ENCODE measurements at regions not wholly inside any gene's neighbourhood (a gene's known extent, or its start where the extent isn't known, plus 50 kb on each side); places are given as distances from the start of the nearest gene placed in this dataset.
A peak's percentile ranks its signal among the peaks of the same experiment; 100 is the strongest.
"Not testable (repeated sequence)": the region's sequence is repeated elsewhere in the genome, so short reads cannot be mapped to it uniquely, and the experiment has no call there.

DNA sequence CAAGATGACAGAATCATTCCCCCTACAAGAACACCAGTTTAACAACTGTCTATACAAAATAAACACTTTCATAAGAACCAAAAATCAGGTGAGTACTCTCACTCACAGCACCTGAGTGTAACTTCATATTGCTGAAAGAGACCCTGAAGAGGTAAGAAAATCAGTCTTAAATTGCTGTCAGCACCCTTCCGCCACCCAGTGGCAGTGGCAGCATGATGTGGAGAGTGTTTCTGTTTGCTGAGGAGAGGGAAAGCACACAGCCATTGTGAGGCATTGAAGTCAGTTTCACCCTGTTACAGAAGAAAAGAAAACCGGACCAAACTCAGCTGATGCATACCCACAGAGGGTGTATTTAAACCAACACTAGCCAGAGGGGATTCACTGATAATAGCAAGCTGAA is 1240.8 kb upstream of the CRIM1 start:
- DNase-seq (ENCODE audit: low spot score) = peak; percentile 10

DNA sequence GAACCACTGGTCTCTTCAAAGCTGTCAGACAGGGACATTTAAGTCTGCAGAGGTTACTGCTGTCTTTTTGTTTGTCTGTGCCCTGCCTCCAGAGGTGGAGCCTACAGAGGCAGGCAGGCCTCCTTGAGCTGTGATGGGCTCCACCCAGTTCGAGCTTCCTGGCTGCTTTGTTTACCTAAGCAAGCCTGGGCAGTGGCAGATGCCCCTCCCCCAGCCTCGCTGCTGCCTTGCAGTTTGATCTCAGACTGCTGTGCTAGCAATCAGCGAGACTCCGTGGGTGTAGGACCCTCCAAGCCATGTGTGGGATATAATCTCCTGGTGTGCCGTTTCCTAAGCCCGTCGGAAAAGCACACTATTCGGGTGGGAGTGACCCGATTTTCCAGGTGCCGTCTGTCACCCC is 1243.2 kb upstream of the CRIM1 start:
- DNase-seq (ENCODE audit: low spot score) = not testable (repeated sequence)

DNA sequence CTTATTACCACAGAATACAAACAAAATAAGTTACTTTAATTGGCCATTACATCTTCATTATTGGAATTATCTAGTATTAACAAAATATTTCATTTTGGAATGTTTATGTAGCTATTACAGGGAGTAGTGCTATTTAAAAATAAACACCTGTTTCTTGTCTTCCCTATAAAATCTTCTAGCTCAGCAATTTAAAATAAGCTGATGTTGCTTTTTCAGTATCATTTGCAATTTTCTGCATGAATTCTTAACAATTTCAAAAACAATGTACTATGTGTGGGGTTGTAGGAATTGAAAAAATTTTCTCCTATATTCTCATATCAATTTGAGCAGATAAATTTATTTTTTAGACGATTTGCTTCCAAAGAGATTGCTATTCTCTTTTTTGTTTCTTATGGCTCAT is 1251.3 kb upstream of the CRIM1 start:
- no peak for DNase-seq (ENCODE audit: low spot score)

DNA sequence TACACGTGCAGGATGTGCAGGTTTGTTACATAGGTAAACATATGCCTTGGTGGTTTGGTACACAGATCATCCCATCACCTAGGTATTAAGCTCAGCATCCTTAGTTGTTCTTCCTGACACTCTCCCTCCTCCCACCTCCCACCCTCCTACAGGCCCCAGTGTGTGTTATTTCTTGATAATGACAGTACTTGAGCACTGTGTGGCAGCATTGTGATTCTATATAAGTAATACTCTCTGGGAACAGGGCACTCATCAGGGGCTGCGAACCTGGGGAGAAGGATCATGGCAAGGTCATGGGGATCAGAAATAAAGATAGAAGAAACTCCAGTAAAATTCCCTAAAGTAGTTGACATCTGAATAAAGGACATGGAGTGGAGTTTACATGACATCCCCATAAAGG is 1256.2 kb upstream of the CRIM1 start:
- DNase-seq (ENCODE audit: low spot score) = no peak

DNA sequence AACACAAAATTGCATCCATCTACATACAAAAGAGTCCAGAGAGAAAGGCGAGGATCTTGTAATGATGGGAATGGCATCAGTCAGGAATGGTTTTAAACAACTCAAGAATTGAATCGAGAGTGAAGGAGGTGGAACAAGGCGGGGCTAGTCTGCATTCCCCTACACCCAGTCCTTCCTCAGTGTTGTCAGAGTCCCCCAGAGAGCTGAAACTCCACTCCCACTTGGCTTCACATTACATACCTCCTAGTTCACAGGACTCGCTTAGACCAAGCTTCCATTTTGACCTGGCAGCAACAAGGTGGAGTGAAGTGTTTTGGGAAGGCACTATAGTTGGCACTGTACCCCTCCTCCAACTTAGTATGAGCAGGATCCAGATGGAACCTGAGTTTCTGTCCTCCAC is 1273.5 kb upstream of the CRIM1 start:
- no peak for DNase-seq (ENCODE audit: low spot score)

DNA sequence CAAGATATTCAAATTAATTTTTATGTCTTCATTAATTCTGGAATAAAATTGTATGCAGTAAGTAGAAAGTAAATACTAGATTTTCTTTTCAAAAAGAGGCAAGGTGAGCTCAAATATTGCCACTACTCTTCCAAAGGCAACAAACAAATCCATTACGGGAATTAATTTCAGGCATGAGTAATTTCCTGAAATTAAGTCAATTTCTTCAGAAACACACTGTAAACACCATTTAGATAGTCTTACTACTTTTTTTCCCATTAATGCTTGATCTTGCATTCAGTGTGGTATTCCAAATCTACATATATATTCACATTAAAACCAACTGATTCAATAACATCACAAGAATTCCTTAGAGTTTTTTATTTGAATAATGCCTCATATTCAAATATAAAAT is 1274.0 kb upstream of the CRIM1 start:
- no peak for DNase-seq (ENCODE audit: low spot score)

DNA sequence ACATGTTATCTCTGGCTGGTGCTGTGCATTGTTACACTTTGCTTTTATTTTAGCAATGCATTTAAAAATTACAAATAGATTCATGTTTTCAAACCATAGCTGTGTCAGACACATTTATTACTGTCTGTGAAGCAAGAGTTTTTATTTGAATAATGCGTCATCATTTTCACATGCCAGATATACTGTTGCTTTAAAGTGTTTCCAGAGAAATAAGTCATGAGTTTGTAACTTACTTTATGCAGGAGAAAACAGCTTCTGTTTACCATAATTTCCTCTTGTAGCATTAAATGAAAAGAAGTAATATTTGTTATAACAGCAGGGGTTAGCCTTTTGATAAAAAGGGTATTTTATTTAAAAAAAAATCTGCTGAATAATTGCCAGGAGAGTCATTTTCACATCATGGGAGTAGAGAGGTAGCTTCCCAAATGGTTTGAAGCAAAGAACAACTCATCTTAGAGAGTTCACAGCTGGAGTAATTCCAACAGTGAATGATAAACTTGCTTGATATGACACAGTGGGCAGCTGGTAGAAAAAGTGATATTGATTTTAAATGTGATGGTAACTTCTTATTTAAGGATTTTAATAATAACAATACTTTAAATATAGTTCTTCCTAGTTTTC is 1274.5 kb upstream of the CRIM1 start:
- DNase-seq (ENCODE audit: low spot score) = peak; percentile 12

DNA sequence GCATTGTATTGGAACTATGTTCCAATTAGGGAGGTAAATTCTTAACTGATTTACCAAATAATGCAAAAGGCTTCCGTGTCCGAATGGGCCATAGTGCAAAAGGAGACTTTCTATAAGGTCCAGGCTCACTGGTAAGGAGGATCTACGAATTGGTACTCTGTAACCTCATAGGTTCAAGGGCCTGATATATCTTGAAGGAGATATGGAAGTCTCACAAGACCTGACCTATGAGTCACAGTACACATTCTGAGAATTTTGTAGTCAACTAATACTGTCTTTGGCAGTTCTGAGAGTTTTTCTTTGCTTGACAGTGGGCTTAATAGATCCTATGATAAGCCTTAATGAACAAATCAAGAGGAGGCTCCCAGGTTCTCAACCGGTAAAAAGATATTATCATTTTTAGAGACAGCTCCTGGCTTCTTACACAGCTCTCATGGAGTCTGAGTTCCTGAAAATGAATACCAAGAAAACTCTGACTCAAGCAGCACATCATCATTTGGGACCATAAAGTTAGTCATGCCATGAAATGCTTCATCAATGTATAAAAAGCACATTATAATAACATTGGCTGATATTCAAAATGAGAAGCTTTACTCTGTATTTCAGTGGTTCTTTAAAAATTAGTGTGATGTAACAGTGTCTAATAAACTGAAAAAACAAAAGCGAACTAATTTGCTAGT is 1275.2 kb upstream of the CRIM1 start:
- DNase-seq (ENCODE audit: low spot score) = no peak

DNA sequence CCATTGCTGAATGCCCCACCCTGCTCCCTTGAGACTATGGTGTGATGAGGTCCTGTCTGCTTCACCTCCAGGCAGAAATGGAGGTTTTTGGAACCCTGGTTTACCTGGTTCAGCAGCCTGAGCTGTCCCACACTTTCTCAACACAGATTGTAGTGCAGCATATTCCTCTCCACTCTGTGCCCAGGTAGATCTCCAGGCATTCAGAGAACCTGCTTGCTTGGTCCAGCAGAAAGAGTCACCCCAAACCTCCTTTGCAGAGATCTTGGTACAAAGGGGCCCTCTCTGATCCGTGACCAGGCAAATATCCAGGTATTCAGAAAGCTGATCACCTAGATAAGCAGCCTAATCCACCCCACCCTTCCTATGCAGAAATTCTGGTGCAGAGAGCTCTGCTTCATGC is 1288.2 kb upstream of the CRIM1 start:
- DNase-seq (ENCODE audit: low spot score) = no peak

DNA sequence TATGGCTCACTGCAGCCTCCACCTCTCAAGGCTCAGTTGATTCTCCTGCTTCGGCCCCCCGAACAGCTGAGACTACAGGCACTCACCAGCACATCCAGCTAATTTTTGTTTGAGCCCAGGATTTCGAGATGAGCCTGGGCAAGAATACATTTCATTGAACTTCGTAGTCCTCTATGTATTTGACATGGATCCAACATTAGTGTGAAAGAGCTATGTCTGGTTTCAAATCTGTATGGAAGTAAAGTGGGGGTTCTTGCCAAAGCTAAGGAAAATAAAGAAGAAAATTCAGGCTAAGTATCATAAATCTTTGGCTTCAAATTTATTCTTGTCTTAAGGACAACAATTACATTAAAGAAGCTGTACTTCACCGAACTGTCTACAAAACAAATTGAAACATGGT is 1291.7 kb upstream of the CRIM1 start:
- DNase-seq (ENCODE audit: low spot score) = no peak

DNA sequence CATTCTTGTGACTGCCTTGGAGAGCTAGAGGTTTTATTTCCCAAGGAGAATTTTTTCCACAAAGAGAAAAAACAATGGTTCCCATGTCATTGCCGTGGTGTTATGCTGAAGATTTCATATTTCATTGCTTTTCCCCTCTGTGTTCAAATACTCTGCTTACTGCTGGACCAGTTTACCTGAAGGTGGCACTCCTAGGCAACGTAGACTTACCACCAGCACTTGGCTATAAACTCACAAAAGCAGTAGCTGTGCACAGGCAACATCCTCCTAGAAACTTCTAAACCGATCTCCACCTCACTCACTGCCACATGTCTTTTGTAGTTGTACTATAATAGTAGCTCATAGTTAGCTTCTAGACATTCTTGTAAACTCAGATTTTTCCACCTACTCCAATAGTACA is 1319.7 kb upstream of the CRIM1 start:
- peak; percentile 22 for DNase-seq (ENCODE audit: low spot score)

DNA sequence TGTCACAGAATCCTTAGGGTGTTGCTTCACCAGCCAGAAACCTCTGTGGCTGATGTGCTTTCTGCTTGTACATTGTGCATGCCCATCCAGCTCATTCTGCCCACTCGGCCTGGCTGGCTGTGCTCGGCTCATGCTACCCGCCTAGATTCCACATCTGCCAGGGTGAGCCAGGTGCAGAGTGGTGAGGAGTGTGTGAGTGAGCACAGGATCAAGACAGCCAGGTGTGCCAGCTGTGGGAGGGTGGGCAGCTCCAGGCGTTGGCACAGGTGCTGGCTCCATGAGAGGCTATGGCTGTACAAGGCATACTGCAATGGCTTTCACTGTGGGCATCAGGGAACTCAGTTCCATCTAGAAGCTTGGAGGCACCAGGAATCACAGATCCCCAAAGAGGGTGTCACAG is 1321.8 kb upstream of the CRIM1 start:
- DNase-seq (ENCODE audit: low spot score) = no peak

DNA sequence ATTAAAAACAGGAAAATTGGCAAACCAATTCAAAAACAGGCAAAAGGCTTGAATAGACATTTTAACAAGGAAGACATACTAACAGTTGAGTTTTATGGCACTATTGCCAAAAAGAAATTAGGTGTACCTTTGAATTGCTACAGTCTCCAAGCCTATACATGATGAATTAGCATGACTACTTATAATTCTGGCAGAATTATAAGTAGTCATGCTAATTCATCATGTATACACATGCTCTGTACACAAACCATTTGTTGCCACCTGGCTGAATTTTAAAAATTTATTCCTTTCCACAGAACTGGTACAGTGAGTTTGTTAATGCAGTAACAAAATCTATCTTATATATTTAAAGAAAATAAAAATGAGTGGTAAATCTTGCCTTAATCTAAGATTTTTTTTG is 1332.0 kb upstream of the CRIM1 start:
- no peak for DNase-seq (ENCODE audit: low spot score)

DNA sequence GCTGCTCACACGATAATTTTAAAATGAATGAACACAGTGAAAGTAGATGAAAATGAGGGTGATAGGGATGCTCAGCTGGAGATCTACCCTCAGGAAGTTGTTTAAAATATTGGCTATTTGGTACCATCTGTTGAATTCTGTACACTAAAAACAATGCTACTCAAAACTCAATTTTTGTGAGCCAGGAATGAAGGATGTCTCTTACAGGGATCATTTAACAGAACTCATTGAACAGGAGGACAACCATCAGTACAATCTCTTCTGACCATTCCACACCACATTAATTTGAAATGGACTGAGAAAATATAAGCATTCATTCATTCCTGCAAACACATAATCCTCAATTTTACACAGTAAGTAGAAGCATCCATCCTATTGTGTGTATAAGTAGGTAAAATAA is 1355.1 kb upstream of the CRIM1 start:
- no peak for DNase-seq (ENCODE audit: low spot score)

DNA sequence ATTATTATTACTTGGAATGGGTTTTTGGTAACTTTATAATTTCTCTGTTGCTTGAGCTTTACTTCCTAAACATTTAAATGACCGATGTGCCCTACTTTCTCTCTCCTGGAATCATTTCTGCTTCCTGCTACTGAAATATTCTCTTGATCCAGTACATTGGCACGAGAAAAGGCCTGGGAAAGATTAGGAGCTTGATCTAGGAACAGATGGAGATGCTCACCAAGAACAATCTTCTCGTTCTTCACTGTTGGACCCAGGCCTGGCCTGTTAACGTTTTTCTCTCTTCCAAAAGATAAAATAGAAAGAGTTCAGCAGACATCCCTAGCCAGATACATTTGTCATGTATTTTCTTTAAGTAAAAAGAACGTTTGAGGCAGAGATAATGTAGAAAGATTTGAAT is 1356.8 kb upstream of the CRIM1 start:
- DNase-seq (ENCODE audit: low spot score) = no peak

DNA sequence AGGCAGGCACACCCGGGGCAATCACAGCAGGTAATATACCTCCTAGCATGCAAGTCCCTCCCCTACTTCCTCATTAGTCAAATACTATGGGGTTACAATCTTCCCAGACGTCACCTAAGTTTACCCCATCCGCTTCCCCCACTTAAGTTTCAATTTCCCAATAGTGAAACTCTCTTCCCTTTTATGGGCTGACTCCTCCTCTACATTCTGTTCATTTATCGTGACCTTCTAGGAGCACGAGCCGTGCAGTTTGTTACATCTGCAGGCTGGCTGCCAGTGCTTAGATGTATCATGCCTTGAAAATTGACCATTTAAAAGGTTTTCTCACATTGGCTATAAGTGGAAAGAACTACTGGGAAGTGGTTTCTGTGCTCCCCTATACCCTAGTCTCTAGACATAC is 1357.8 kb upstream of the CRIM1 start:
- DNase-seq (ENCODE audit: low spot score) = no peak

DNA sequence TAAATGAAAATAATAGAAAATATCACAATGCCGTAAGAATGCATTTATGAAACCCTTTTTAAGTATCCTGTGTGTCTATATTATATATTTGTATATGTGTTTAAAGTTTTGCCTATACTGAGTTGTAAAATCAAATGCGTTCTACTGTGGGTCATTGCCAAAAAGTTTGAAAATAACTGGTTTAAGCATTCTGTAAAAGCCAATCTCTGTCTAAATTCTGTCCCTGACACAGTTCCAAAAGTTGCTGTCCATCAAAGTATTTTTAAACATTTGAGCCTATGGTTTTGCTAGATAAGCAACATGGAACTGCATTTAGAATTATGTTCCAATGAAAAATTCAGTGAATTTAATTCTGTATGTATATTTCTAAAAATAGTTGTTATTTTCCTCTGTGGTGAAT is 1360.4 kb upstream of the CRIM1 start:
- no peak for DNase-seq (ENCODE audit: low spot score)

DNA sequence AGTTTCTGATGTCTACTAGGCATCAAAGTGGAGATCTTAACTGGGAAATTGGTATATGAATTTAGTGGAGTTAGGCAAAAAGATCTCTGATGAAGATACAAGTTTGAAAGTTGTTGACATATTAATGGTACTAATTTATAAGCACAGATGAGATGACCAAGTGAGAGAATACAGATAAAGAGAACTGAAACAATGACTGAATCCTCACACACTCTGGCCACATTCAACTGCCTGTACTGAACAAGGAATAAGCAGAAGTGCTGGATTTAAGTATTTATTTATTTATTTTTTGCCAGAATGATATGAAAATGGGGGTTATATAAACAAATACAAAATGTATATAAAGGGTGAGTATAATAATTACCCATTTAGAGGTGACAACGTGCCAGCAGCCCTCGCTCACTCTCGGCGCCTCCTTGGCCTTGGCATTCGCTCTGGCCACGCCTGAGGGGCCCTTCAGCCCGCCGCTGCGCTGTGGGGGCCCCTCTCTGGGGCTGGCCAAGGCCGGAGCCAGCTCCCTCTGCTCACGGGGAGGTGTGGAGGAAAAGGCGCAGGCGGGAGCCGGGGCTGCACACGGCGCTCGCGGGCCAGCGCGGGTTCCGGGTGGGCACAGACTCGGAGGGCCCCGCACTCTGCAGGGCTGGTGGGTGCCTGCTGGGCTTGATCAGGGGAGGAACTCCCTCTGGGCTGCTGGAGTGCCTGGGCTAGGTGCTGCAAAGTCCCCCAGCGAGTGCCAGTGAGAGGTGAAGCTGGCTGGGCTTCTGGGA is 1363.9 kb upstream of the CRIM1 start:
- DNase-seq (ENCODE audit: low spot score) = no peak

DNA sequence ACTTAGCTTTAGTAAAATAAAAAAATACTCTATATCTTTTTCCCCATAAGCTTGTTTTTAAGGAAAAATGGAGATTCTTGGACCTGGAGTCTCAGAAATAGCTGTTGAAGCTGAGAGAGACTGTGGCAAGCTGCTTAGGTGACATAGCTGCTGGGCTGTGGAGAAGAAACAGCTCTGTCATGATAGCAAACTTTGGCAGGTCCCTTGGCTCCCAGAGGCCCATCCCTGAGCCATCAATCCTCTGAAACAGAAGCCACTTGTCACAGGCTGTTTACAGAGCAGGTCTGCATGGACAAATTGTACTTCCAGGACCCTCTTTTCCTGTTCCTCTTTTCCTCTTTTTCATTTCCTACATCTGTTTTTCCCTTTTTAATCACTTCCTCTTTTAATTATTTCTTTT is 1370.1 kb upstream of the CRIM1 start:
- no peak for DNase-seq (ENCODE audit: low spot score)

DNA sequence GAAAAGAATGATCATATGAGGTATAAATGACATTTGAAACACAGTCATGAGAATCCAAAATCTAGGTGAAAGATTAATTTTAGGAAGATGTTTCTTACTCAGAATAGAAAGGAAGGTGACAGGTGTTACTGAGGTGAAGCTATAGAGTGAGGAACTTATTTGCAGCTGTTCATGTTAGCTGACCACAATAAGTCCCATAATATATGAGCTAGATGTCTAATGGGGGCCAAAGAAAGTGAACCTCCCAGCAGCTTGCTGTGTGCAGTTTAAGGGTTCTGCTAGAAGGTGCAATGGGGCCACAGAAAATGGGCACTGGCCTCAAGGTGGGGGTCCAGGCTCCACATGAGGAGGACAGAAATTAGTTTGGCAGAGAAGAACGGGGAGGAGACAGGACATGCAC is 1374.9 kb upstream of the CRIM1 start:
- DNase-seq (ENCODE audit: low spot score) = no peak

DNA sequence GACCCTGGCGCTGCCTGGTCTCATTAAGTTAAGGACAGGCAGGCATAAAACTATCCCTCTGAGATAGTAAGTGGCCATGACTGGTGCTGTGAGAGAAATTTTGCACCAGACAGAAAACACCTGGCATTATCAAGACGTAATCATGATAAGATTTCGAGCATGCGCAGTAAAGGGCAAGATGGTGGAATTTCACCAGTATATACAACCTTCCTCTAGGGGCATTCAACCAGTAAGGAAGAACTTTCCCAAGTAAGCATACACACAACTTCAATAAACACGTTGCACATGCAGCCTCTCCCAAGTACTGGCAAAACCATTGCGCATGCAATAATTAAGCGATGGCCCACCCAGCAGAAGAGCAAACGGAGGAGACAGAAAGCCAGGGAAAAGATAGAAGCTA is 1376.4 kb upstream of the CRIM1 start:
- peak; percentile 4 for DNase-seq (ENCODE audit: low spot score)

DNA sequence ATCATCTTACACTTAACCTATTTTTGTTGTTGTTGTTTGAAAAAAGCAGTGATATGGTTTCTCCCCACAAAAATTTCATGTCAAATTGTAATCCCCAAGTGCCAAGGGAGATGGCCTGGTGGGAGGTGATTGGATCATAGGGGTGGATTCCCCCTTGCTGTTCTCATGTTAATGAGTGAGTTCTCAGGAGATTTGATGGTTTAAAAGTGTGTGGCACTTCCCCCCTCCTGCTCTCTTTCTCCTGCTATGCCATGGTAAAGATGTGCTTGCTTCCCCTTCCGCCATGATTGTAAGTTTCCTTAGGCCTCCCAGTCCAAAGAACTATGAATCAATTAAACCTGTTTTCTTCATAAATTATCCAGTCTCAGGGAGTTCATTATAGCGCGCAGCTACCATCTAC is 1362.7 kb upstream of the FAM98A start:
- DNase-seq (ENCODE audit: low spot score) = no peak

DNA sequence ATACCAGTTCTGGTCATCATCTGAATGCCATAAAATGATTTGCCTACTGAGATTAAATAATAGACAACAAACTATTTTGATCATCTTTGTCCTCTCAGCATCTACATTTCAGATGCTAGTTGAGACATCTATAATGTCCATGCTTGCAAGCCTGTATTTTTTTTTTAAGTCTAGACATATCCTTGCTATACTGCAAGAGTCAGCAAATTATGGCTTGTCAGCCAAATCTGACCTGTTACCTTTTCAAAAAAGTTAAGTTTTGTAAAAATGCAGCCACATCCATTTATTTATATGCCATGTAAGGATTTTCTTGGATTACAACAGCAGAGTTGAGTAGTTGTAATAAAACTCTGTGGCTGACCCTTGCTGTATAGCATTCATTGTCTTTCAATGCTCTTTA is 1355.7 kb upstream of the FAM98A start:
- no peak for DNase-seq (ENCODE audit: low spot score)

DNA sequence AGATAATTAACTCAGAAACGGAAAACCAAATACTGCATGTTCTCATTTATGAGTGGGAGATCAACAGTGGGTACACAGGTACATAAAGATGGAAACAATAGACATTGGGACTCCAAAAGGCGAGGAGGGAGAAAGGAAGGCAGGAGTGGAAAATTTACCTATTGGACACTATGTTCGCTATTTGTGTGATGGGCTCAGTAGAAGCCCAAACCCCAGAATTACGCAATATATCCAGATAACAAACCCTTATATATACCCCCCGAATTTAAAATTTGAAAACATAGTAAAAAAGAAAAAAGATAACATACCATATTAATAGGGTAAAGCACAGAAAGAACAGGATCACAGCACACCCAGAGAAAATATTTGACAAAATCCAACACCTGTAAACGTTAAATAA is 1351.7 kb upstream of the FAM98A start:
- DNase-seq (ENCODE audit: low spot score) = no peak

Data from COLO829 (cell line).